Dedifferentiated amniotic fluid mesenchymal stem cell (primary cell): ENCODE measurements at regions not wholly inside any gene's neighbourhood (a gene's known extent, or its start where the extent isn't known, plus 50 kb on each side); places are given as distances from the start of the nearest gene placed in this dataset.
"Not testable (repeated sequence)": the region's sequence is repeated elsewhere in the genome, so short reads cannot be mapped to it uniquely, and the experiment has no call there.

ENCODE experiments used
- DNase-seq: peaks from one replicate; pipeline ENCODE4 v3.0.0-alpha.2; 2016; ENCODE audit errors: extremely low spot score

GRCh38 chr4:151852202-151852601 lies 91.4 kb upstream of the GATB start:
- DNase-seq: no peak

- no peak for DNase-seq
Measured at GRCh38 chr4:151851354-151851753, 90.5 kb upstream of the GATB start.

- DNase-seq: no peak
Measured at GRCh38 chr4:151850791-151851213, 90.0 kb upstream of the GATB start.

- not testable (repeated sequence) for DNase-seq
Measured at GRCh38 chr4:151845551-151845950, 84.7 kb upstream of the GATB start.

GRCh38 chr4:151842430-151843079 lies 81.7 kb upstream of the GATB start:
- DNase-seq: no peak

- no peak for DNase-seq
Measured at GRCh38 chr4:151841107-151841506, 80.3 kb upstream of the GATB start.

- DNase-seq: no peak
Measured at GRCh38 chr4:151835467-151835866, 74.7 kb upstream of the GATB start.

- DNase-seq: no peak
Measured at GRCh38 chr4:151833174-151833573, 72.4 kb upstream of the GATB start.

- DNase-seq: no peak
Measured at GRCh38 chr4:151831526-151831925, 70.7 kb upstream of the GATB start.

GRCh38 chr4:151830168-151830567 lies 69.4 kb upstream of the GATB start:
- DNase-seq: no peak

- no peak for DNase-seq
Measured at GRCh38 chr4:151829309-151829708, 68.5 kb upstream of the GATB start.

GRCh38 chr4:151824656-151825055 lies 63.8 kb upstream of the GATB start:
- no peak for DNase-seq

GRCh38 chr4:151822331-151822730 lies 61.5 kb upstream of the GATB start:
- DNase-seq: no peak

- no peak for DNase-seq
Measured at GRCh38 chr4:151820004-151820403, 59.2 kb upstream of the GATB start.

- DNase-seq: no peak
Measured at GRCh38 chr4:151811403-151811802, 50.6 kb upstream of the GATB start.
